Heart left ventricle (tissue), 16 donors: ENCODE measurements at regions not wholly inside any gene's neighbourhood (a gene's known extent, or its start where the extent isn't known, plus 50 kb on each side); places are given as distances from the start of the nearest gene placed in this dataset.

ENCODE experiments used
- ATAC-seq, 4 donors: fragments of 200-7000 bp; cut with Tn5 transposase; one replicate each; pipeline ENCODE4 v1.9.1; 2020 to 2022; ENCODE audit warnings: moderate library complexity in 4 of 4, mild to moderate bottlenecking in 3 of 4, moderate number of reproducible peaks in 1 of 4
- DNase-seq, 5 donors: peaks; one replicate each; pipeline ENCODE4 v3.0.0-alpha.2; 2020
- H3K27ac ChIP-seq, 12 donors: fragments of 200-600 bp; sonication (generic) in 4 of 12; one replicate each; pipeline versions ENCODE4 v1.5.0 to v1.8.0; 2016 to 2022; ENCODE audit warnings: mild to moderate bottlenecking in 2 of 12
- H3K27me3 ChIP-seq, 9 donors: fragments of 200-600 bp; sonication (generic) in 2 of 9; one replicate each; pipeline versions ENCODE4 v1.5.1 to v1.8.0; 2016 to 2022; ENCODE audit warnings: mild to moderate bottlenecking in 3 of 9
- H3K36me3 ChIP-seq, 9 donors: fragments of 200-600 bp; sonication (generic) in 2 of 9; one replicate each; pipeline versions ENCODE4 v1.5.0 to v1.8.0; 2018 to 2022; ENCODE audit warnings: mild to moderate bottlenecking in 2 of 9
- H3K4me1 ChIP-seq, 12 donors: fragments of 200-600 bp; sonication (generic) in 4 of 12; one replicate each; pipeline versions ENCODE4 v1.5.0 to v1.8.0; 2016 to 2022; ENCODE audit warnings: mild to moderate bottlenecking in 3 of 12
- H3K4me3 ChIP-seq, 12 donors: fragments of 200-600 bp; sonication (generic) in 4 of 12; one replicate each; pipeline versions ENCODE4 v1.5.0 to v1.8.0; 2017 to 2022; ENCODE audit warnings: mild to moderate bottlenecking in 9 of 12, moderate library complexity in 4 of 12
- H3K9me3 ChIP-seq, 12 donors: fragments of 200-600 bp; sonication (generic) in 4 of 12; one replicate each; pipeline versions ENCODE4 v1.5.0 to v1.8.0; 2016 to 2022; ENCODE audit warnings: mild to moderate bottlenecking in 1 of 12
- CTCF ChIP-seq, 12 donors: fragments of 200-600 bp; sonication (generic) in 4 of 12; IDR thresholded peaks; one replicate each; pipeline versions ENCODE4 v1.5.0 to v1.8.0; 2018 to 2022; ENCODE audit warnings: antibody characterized with exemption in 12 of 12, mild to moderate bottlenecking in 5 of 12
- POLR2A ChIP-seq, 2 donors: fragments of 450-650 bp; IDR thresholded peaks; one replicate each; pipeline ENCODE4 v1.6.1; 2017; ENCODE audit warnings: antibody characterized with exemption in 2 of 2, mild to moderate bottlenecking in 2 of 2, moderate library complexity in 2 of 2
- WGBS, 4 donors: extraction: QIAGEN DNeasy Blood & Tissue Kit in 2 of 4; methylation state at CpG; one replicate each; pipeline versions ENCODE4 v1.1.5 to v1.1.7; 2013 to 2018; 5-methylcytosine and 5-hydroxymethylcytosine counted together
- intact Hi-C, 10 donors: fragments of 100-400 bp; cut with DNase I; formaldehyde crosslinking; loops; one replicate each; pipeline versions ENCODE4 v1.11.1 to v1.14.2; 2022
- donor health status: ischemic (EF 13 %, LVEDD 7.1; RV severe dilation, severe dysfunction).
- donor health status: healthy with polysubstance abuse.
- donor health status: DM: no; HTN: yes; CAD: no.
- donor health status: DM: no; HTN: no; CAD: no.
- donor health status: ischemic (EF 25% LVEDD 6.9; RV normal size, moderate dysfunction).
- donor health status: ischemic (EF 25% LVEDD 5.7; RV mildly dilated, moderate dysfunction).
- donor health status: healthy.
- donor health status: DM: yes; HTN: yes; CAD: no.
- donor health status: ischemic (EF 35%, LVEDD 5.7; RV mildly dilated, moderate dysfunction).
- donor health status: nonischemic (EF 11% LVEDD 7.7; RV severe dilation, severe dysfunction).
- donor health status: DM: yes; HTN: yes; CAD: no.
- donor health status: PGD.
- donor health status: ischemic (EF 29% LVEDD 5.4; RV normal size, mild dysfunction).
- donor health status: nonischemic (EF 23%, LVEDD 6.1; RV moderate dilation, normal function).

GRCh38 chr18:73004260-73004659 lies 136.5 kb upstream of the NETO1 start:
- no peaks in the 10 kb centered on the region for H3K36me3 ChIP-seq
- DNase-seq (no peak), ATAC-seq (no peak)
- no peaks in the 10 kb centered on the region for H3K27me3 ChIP-seq
- WGBS, 4 donors: 82 to 87% (median 86%) methylated on average over 2 of the region's 2 CpGs
- H3K4me1 ChIP-seq: no peaks in the 10 kb centered on the region
- intact Hi-C loops: no loop called here
- no peak overlapping the region for H3K27ac ChIP-seq
- H3K9me3 ChIP-seq: no peaks in the 10 kb centered on the region
- no peak overlapping the region for H3K4me3 ChIP-seq
- TF ChIP-seq CTCF (IDR thresholded peaks at IDR 0.05): no peak
- no peak for TF ChIP-seq POLR2A (IDR thresholded peaks at IDR 0.05)

- Histone ChIP-seq H3K27me3 (no peaks in the 10 kb centered on the region), H3K9me3 (peaks cover 0 to 5% (median 0%) of the 10 kb centered on the region in 12 donors), H3K4me3 (no peak overlapping the region), H3K27ac (no peak overlapping the region), H3K36me3 (no peaks in the 10 kb centered on the region), H3K4me1 (no peaks in the 10 kb centered on the region)
- DNase-seq: no peak
- TF ChIP-seq POLR2A (IDR thresholded peaks at IDR 0.05) (no peak), CTCF (IDR thresholded peaks at IDR 0.05) (no peak)
- intact Hi-C loops: no loop called here
- no peak for ATAC-seq
Observed at GRCh38 chr18:72999971-73000607, 132.3 kb upstream of the NETO1 start.

GRCh38 chr18:72995558-72995957 lies 127.8 kb upstream of the NETO1 start:
- ATAC-seq: no peak
- WGBS, 4 donors: 81 to 89% (median 88%) methylated on average over 6 of the region's 6 CpGs
- intact Hi-C loops: no loop called here

GRCh38 chr18:72993250-72993649 lies 125.5 kb upstream of the NETO1 start:
- TF ChIP-seq POLR2A (IDR thresholded peaks at IDR 0.05) (no peak), CTCF (IDR thresholded peaks at IDR 0.05) (no peak)
- intact Hi-C loops: no loop called here
- WGBS, 4 donors: 78 to 83% (median 82%) methylated on average over 3 of the region's 3 CpGs

More at GRCh38 chr18:72995558-72995957, 127.8 kb upstream of the NETO1 start:
- Histone ChIP-seq H3K4me1 (no peaks in the 10 kb centered on the region), H3K36me3 (no peaks in the 10 kb centered on the region), H3K4me3 (no peak overlapping the region), H3K9me3 (peaks cover 0 to 6% (median 0%) of the 10 kb centered on the region in 12 donors), H3K27me3 (no peaks in the 10 kb centered on the region), H3K27ac (no peak overlapping the region)
- DNase-seq: no peak
- TF ChIP-seq POLR2A (IDR thresholded peaks at IDR 0.05): no peak
- TF ChIP-seq CTCF (IDR thresholded peaks at IDR 0.05): no peak

More at GRCh38 chr18:72993250-72993649, 125.5 kb upstream of the NETO1 start:
- Histone ChIP-seq H3K9me3 (peaks cover 0 to 6% (median 0%) of the 10 kb centered on the region in 12 donors), H3K27me3 (no peaks in the 10 kb centered on the region), H3K4me3 (no peak overlapping the region), H3K4me1 (no peaks in the 10 kb centered on the region), H3K27ac (no peak overlapping the region), H3K36me3 (no peaks in the 10 kb centered on the region)
- DNase-seq (no peak), ATAC-seq (no peak)
